ENCODE measurements at regions not wholly inside any gene's neighbourhood (a gene's known extent, or its start where the extent isn't known, plus 50 kb on each side); places are given as distances from the start of the nearest gene placed in this dataset.
A peak's percentile ranks its signal among the peaks of the same experiment; 100 is the strongest.
"Not testable (repeated sequence)": the region's sequence is repeated elsewhere in the genome, so short reads cannot be mapped to it uniquely, and the experiment has no call there.

- WGBS = 98% methylated on average over 6 of the region's 6 CpGs
- Histone ChIP-seq H3K36me3 (ENCODE audit: control insufficient read depth in 2 of 2, insufficient read depth in 2 of 2, low read length in 1 of 2) (no peaks in the 10 kb centered on the region), H3K9me3 (ENCODE audit: control insufficient read depth in 2 of 2, insufficient read depth in 1 of 2, low read length in 1 of 2) (peaks cover 0 to 6% of the 10 kb centered on the region in 2 donors), H3K4me1 (ENCODE audit: control insufficient read depth in 2 of 2, insufficient read depth in 2 of 2, low read length in 2 of 2) (peaks cover 42 to 60% of the 10 kb centered on the region in 2 donors), H3K4me3 (ENCODE audit: low read length in 2 of 2) (no peak overlapping the region), H3K27me3 (ENCODE audit: control insufficient read depth in 2 of 2, insufficient read depth in 1 of 2, low read length in 1 of 2) (no peaks in the 10 kb centered on the region), H3K27ac (ENCODE audit: low read depth in 1 of 2, low read length in 1 of 2) (no peak overlapping the region)
- no peak for DNase-seq (ENCODE audit: low read depth in 6 of 9, low spot score in 9 of 9)
Measured at GRCh38 chr3:72162649-72163184, 377.8 kb upstream of the PROK2 start.

- peaks cover 40 to 61% of the 10 kb centered on the region in 2 donors for H3K4me1 ChIP-seq (ENCODE audit: control insufficient read depth in 2 of 2, insufficient read depth in 2 of 2, low read length in 2 of 2)
- H3K9me3 ChIP-seq (ENCODE audit: control insufficient read depth in 2 of 2, insufficient read depth in 1 of 2, low read length in 1 of 2) = peaks cover 0 to 6% of the 10 kb centered on the region in 2 donors
- DNase-seq (ENCODE audit: low read depth in 6 of 9, low spot score in 9 of 9) = no peak
- H3K4me3 ChIP-seq (ENCODE audit: low read length in 2 of 2) = no peak overlapping the region
- no peaks in the 10 kb centered on the region for H3K36me3 ChIP-seq (ENCODE audit: control insufficient read depth in 2 of 2, insufficient read depth in 2 of 2, low read length in 1 of 2)
- H3K27ac ChIP-seq (ENCODE audit: low read depth in 1 of 2, low read length in 1 of 2) = no peak overlapping the region
- H3K27me3 ChIP-seq (ENCODE audit: control insufficient read depth in 2 of 2, insufficient read depth in 1 of 2, low read length in 1 of 2) = no peaks in the 10 kb centered on the region
- WGBS = 91% methylated on average over 13 of the region's 13 CpGs
Measured at GRCh38 chr3:72161881-72162595, 377.1 kb upstream of the PROK2 start.

GRCh38 chr3:72161285-72161684 lies 376.3 kb upstream of the PROK2 start:
- H3K36me3 ChIP-seq (ENCODE audit: control insufficient read depth in 2 of 2, insufficient read depth in 2 of 2, low read length in 1 of 2); H3K4me3 ChIP-seq (ENCODE audit: low read length in 2 of 2); DNase-seq (ENCODE audit: low read depth in 6 of 9, low spot score in 9 of 9); H3K27ac ChIP-seq (ENCODE audit: low read depth in 1 of 2, low read length in 1 of 2); H3K9me3 ChIP-seq (ENCODE audit: control insufficient read depth in 2 of 2, insufficient read depth in 1 of 2, low read length in 1 of 2); H3K27me3 ChIP-seq (ENCODE audit: control insufficient read depth in 2 of 2, insufficient read depth in 1 of 2, low read length in 1 of 2): not testable (repeated sequence)
- H3K4me1 ChIP-seq (ENCODE audit: control insufficient read depth in 2 of 2, insufficient read depth in 2 of 2, low read length in 2 of 2) = peaks cover 40 to 63% of the 10 kb centered on the region in 2 donors
- 98% methylated on average over 3 of the region's 3 CpGs for WGBS

- Histone ChIP-seq H3K4me3 (ENCODE audit: low read length in 2 of 2) (no peak overlapping the region), H3K4me1 (ENCODE audit: control insufficient read depth in 2 of 2, insufficient read depth in 2 of 2, low read length in 2 of 2) (peaks cover 37 to 64% of the 10 kb centered on the region in 2 donors), H3K27me3 (ENCODE audit: control insufficient read depth in 2 of 2, insufficient read depth in 1 of 2, low read length in 1 of 2) (no peaks in the 10 kb centered on the region), H3K27ac (ENCODE audit: low read depth in 1 of 2, low read length in 1 of 2) (no peak overlapping the region), H3K9me3 (ENCODE audit: control insufficient read depth in 2 of 2, insufficient read depth in 1 of 2, low read length in 1 of 2) (peaks cover 0 to 6% of the 10 kb centered on the region in 2 donors), H3K36me3 (ENCODE audit: control insufficient read depth in 2 of 2, insufficient read depth in 2 of 2, low read length in 1 of 2) (no peaks in the 10 kb centered on the region)
- 98% methylated on average over 5 of the region's 5 CpGs for WGBS
- DNase-seq (ENCODE audit: low read depth in 6 of 9, low spot score in 9 of 9) = no peak
Measured at GRCh38 chr3:72160351-72160750, 375.4 kb upstream of the PROK2 start.

GRCh38 chr3:72159487-72159886 lies 374.5 kb upstream of the PROK2 start:
- no peak overlapping the region for H3K4me3 ChIP-seq (ENCODE audit: low read length in 2 of 2)
- WGBS = 97% methylated on average over 2 of the region's 2 CpGs
- peaks cover 32 to 56% of the 10 kb centered on the region in 2 donors for H3K4me1 ChIP-seq (ENCODE audit: control insufficient read depth in 2 of 2, insufficient read depth in 2 of 2, low read length in 2 of 2)
- peaks cover 0 to 2% of the 10 kb centered on the region in 2 donors for H3K9me3 ChIP-seq (ENCODE audit: control insufficient read depth in 2 of 2, insufficient read depth in 1 of 2, low read length in 1 of 2)
- H3K36me3 ChIP-seq (ENCODE audit: control insufficient read depth in 2 of 2, insufficient read depth in 2 of 2, low read length in 1 of 2) = no peaks in the 10 kb centered on the region
- H3K27ac ChIP-seq (ENCODE audit: low read depth in 1 of 2, low read length in 1 of 2) = no peak overlapping the region
- no peak for DNase-seq (ENCODE audit: low read depth in 6 of 9, low spot score in 9 of 9)
- H3K27me3 ChIP-seq (ENCODE audit: control insufficient read depth in 2 of 2, insufficient read depth in 1 of 2, low read length in 1 of 2) = no peaks in the 10 kb centered on the region

- Histone ChIP-seq H3K4me1 (ENCODE audit: control insufficient read depth in 2 of 2, insufficient read depth in 2 of 2, low read length in 2 of 2) (peaks cover 29 to 49% of the 10 kb centered on the region in 2 donors), H3K36me3 (ENCODE audit: control insufficient read depth in 2 of 2, insufficient read depth in 2 of 2, low read length in 1 of 2) (no peaks in the 10 kb centered on the region), H3K4me3 (ENCODE audit: low read length in 2 of 2) (no peak overlapping the region), H3K27me3 (ENCODE audit: control insufficient read depth in 2 of 2, insufficient read depth in 1 of 2, low read length in 1 of 2) (no peaks in the 10 kb centered on the region), H3K9me3 (ENCODE audit: control insufficient read depth in 2 of 2, insufficient read depth in 1 of 2, low read length in 1 of 2) (peaks cover 0 to 2% of the 10 kb centered on the region in 2 donors), H3K27ac (ENCODE audit: low read depth in 1 of 2, low read length in 1 of 2) (peak overlapping the region in 1 of 2 donors; percentile 61)
- no peak for DNase-seq (ENCODE audit: low read depth in 6 of 9, low spot score in 9 of 9)
- WGBS = 98% methylated on average over 15 of the region's 15 CpGs
Measured at GRCh38 chr3:72158639-72159326, 373.8 kb upstream of the PROK2 start.

- Histone ChIP-seq H3K9me3 (ENCODE audit: control insufficient read depth in 2 of 2, insufficient read depth in 1 of 2, low read length in 1 of 2) (peaks cover 0 to 3% of the 10 kb centered on the region in 2 donors), H3K36me3 (ENCODE audit: control insufficient read depth in 2 of 2, insufficient read depth in 2 of 2, low read length in 1 of 2) (no peaks in the 10 kb centered on the region), H3K4me3 (ENCODE audit: low read length in 2 of 2) (no peak overlapping the region), H3K27ac (ENCODE audit: low read depth in 1 of 2, low read length in 1 of 2) (peak overlapping the region in 1 of 2 donors; percentile 61), H3K27me3 (ENCODE audit: control insufficient read depth in 2 of 2, insufficient read depth in 1 of 2, low read length in 1 of 2) (no peaks in the 10 kb centered on the region), H3K4me1 (ENCODE audit: control insufficient read depth in 2 of 2, insufficient read depth in 2 of 2, low read length in 2 of 2) (peaks cover 22 to 41% of the 10 kb centered on the region in 2 donors)
- DNase-seq (ENCODE audit: low read depth in 6 of 9, low spot score in 9 of 9) = peak in 4 of 9 donors; percentile 47 to 77 (median 64)
- WGBS = 72% methylated on average over 7 of the region's 7 CpGs
Measured at GRCh38 chr3:72157748-72158638, 373.0 kb upstream of the PROK2 start.

- Histone ChIP-seq H3K4me3 (ENCODE audit: low read length in 2 of 2) (no peak overlapping the region), H3K4me1 (ENCODE audit: control insufficient read depth in 2 of 2, insufficient read depth in 2 of 2, low read length in 2 of 2) (peaks cover 15 to 31% of the 10 kb centered on the region in 2 donors), H3K27me3 (ENCODE audit: control insufficient read depth in 2 of 2, insufficient read depth in 1 of 2, low read length in 1 of 2) (no peaks in the 10 kb centered on the region), H3K27ac (ENCODE audit: low read depth in 1 of 2, low read length in 1 of 2) (no peak overlapping the region), H3K9me3 (ENCODE audit: control insufficient read depth in 2 of 2, insufficient read depth in 1 of 2, low read length in 1 of 2) (peaks cover 0 to 3% of the 10 kb centered on the region in 2 donors), H3K36me3 (ENCODE audit: control insufficient read depth in 2 of 2, insufficient read depth in 2 of 2, low read length in 1 of 2) (no peaks in the 10 kb centered on the region)
- 95% methylated on average over 12 of the region's 12 CpGs for WGBS
- DNase-seq (ENCODE audit: low read depth in 6 of 9, low spot score in 9 of 9) = no peak
Measured at GRCh38 chr3:72155391-72156064, 370.6 kb upstream of the PROK2 start.

All from thymus (tissue), 11 donors.